GM12878 (cell line): ENCODE measurements at regions not wholly inside any gene's neighbourhood (a gene's known extent, or its start where the extent isn't known, plus 50 kb on each side); places are given as distances from the start of the nearest gene placed in this dataset.

Experiments
- ATAC-seq: fragments of 200-7000 bp; cut with Tn5 transposase; 3 replicates; pipeline ENCODE4 v1.9.1; 2020; ENCODE audit warnings: mild to moderate bottlenecking, moderate library complexity
- BruUV-seq: library from RNA; stranded (reverse); fragments of 400-500 nt; replicated peaks from 2 replicates; lab custom pipeline; 2021; lab: Mats Ljungman, UMichigan
- CTCF ChIA-PET: fragments of 300-600 bp; sonication (Branson Sonifier 250); formaldehyde crosslinking; extraction: SDS; loops from one replicate; lab custom pipeline; 2021; ENCODE audit warnings: inconsistent platforms; lab: Yijun Ruan, JAX
- POLR2A ChIA-PET: fragments of 350-600 bp; formaldehyde crosslinking; extraction: SDS; loops from one replicate; lab custom pipeline; 2021; ENCODE audit warnings: inconsistent platforms; lab: Charles Lee
- RAD21 ChIA-PET: fragments of 300-600 bp; sonication (Branson Sonifier 250); formaldehyde crosslinking; loops from one replicate; lab custom pipeline; 2023; ENCODE audit warnings: antibody characterized with exemption; ENCODE audit not compliant: unreplicated experiment; lab: Charles Lee
- SMC1A ChIA-PET: fragments of 300-600 bp; sonication (Branson Sonifier 250); formaldehyde crosslinking; loops from one replicate; lab custom pipeline; 2023; ENCODE audit not compliant: unreplicated experiment, uncharacterized antibody; lab: Charles Lee
- DNase-seq: peaks from one replicate; pipeline ENCODE4 v3.0.0-alpha.2; 2011; ENCODE audit warnings: low read depth, low spot score
- FAIRE-seq: peaks from 3 replicates; lab custom pipeline; 2011; peaks lifted over from hg19 to GRCh38; lab: Jason Lieb, UNC
- H2AFZ ChIP-seq: 2 replicates; pipeline ENCODE4 v1.6.0; 2011; ENCODE audit warnings: low read depth, low read length, control low read depth; ENCODE audit not compliant: control insufficient read depth
- H3K27ac ChIP-seq: 2 replicates; pipeline ENCODE4 v1.5.1; 2011; ENCODE audit warnings: control low read depth; ENCODE audit not compliant: control insufficient read depth, insufficient read depth
- H3K27me3 ChIP-seq, 2 experiments: replicated peaks in 1 of 2; 2 replicates each; pipeline versions ENCODE4 v1.6.0 to v1.6.1; 2011; ENCODE audit warnings: low read length in 1 of 2; ENCODE audit not compliant: control insufficient read depth in 2 of 2, insufficient read depth in 2 of 2
- H3K36me3 ChIP-seq, 2 experiments: 2 replicates each; pipeline ENCODE4 v1.5.1; 2011; ENCODE audit warnings: low read length in 1 of 2; ENCODE audit not compliant: control insufficient read depth in 2 of 2, insufficient read depth in 2 of 2
- H3K4me1 ChIP-seq: 2 replicates; pipeline ENCODE4 v1.6.1; 2011; ENCODE audit warnings: mild to moderate bottlenecking, low read length, moderate library complexity, mixed read lengths; ENCODE audit not compliant: control insufficient read depth, insufficient read depth
- H3K4me2 ChIP-seq: 2 replicates; pipeline ENCODE4 v1.6.0; 2011; ENCODE audit warnings: control low read depth; ENCODE audit not compliant: control insufficient read depth, insufficient read depth
- H3K4me3 ChIP-seq: fragments of 200-600 bp; sonication (generic); 2 replicates; pipeline ENCODE4 v1.5.1; 2016
- H3K79me2 ChIP-seq: 2 replicates; pipeline ENCODE4 v1.6.0; 2011; ENCODE audit warnings: low read length; ENCODE audit not compliant: control insufficient read depth, insufficient read depth
- H3K9ac ChIP-seq: 2 replicates; pipeline ENCODE4 v1.8.0; 2011; ENCODE audit warnings: low read length, control low read depth, mixed read lengths; ENCODE audit not compliant: control insufficient read depth, insufficient read depth
- H3K9me3 ChIP-seq: replicated peaks from 3 replicates; pipeline ENCODE4 v1.5.1; 2011; ENCODE audit warnings: mild to moderate bottlenecking, low read length; ENCODE audit not compliant: control insufficient read depth, insufficient read depth
- H4K20me1 ChIP-seq: 2 replicates; pipeline ENCODE4 v1.6.0; 2011; ENCODE audit not compliant: control insufficient read depth, insufficient read depth
- BCL3 ChIP-seq: IDR thresholded peaks from 2 replicates; pipeline ENCODE4 v1.6.1; 2011; ENCODE audit warnings: borderline replicate concordance, low read depth, mild to moderate bottlenecking, moderate library complexity, low read length; ENCODE audit not compliant: insufficient read depth, poor library complexity, severe bottlenecking
- BRCA1 ChIP-seq: IDR thresholded peaks from 2 replicates; pipeline ENCODE4 v1.6.1; 2011; ENCODE audit warnings: low read depth, low read length, improper control_type of control experiment
- EED ChIP-seq: sonication (generic); IDR thresholded peaks from 2 replicates; pipeline ENCODE4 v1.6.1; 2016; ENCODE audit warnings: antibody characterized with exemption, low read depth
- IRF3 ChIP-seq: fragments of 450-650 bp; IDR thresholded peaks from 2 replicates; pipeline ENCODE4 v1.6.1; 2014; ENCODE audit warnings: mild to moderate bottlenecking
- MTA3 ChIP-seq: IDR thresholded peaks from 2 replicates; pipeline ENCODE4 v1.6.1; 2012; ENCODE audit warnings: low read length, inconsistent platforms, borderline replicate concordance
- POLR2AphosphoS5 ChIP-seq: IDR thresholded peaks from 2 replicates; pipeline ENCODE4 v1.6.1; 2011; ENCODE audit warnings: mild to moderate bottlenecking, low read length, inconsistent platforms
- POU2F2 ChIP-seq: IDR thresholded peaks from 3 replicates; pipeline ENCODE4 v1.6.1; 2011; ENCODE audit warnings: low read depth, mild to moderate bottlenecking, low read length, borderline replicate concordance
- RELB ChIP-seq: fragments of 450-650 bp; IDR thresholded peaks from 2 replicates; pipeline ENCODE4 v1.6.1; 2017; ENCODE audit warnings: low read depth, mild to moderate bottlenecking, moderate library complexity
- SMAD1 ChIP-seq: fragments of 450-650 bp; IDR thresholded peaks from 2 replicates; pipeline ENCODE4 v1.6.1; 2018; ENCODE audit warnings: mild to moderate bottlenecking, low read depth; ENCODE audit not compliant: partially characterized antibody
- WGBS: methylation state at CpG from one replicate; pipeline ENCODE4 v1.1.6; 2016; ENCODE audit warnings: low lambda C conversion rate; ENCODE audit not compliant: insufficient replicate concordance, insufficient coverage; ENCODE audit errors: missing lambda C conversion rate; 5-methylcytosine and 5-hydroxymethylcytosine counted together
- in situ Hi-C: fragments of 300-500 bp; cut with MboI; formaldehyde crosslinking; loops from 9 replicates; pipeline ENCODE4 v1.14.3; 2018; ENCODE audit warnings: mixed read lengths
- intact Hi-C: fragments of 100-400 bp; cut with micrococcal nuclease; formaldehyde crosslinking; loops from one replicate; pipeline ENCODE4 v1.14.2; 2022; ENCODE audit not compliant: unreplicated experiment

GRCh38 chr21:36223451-36223850 lies 66.8 kb downstream of the DOP1B start:
- no peak overlapping the region for H3K4me2 ChIP-seq
- no peak for FAIRE-seq
- H3K27ac ChIP-seq, result no peak overlapping the region
- H3K36me3 ChIP-seq, result no peaks in the 10 kb centered on the region
- ChIA-PET CTCF (interaction anchor here (0.6 to 2.6 kb wide), 8 partner anchors 8 to 107 kb away, joined by 3 to 8 read pairs (median 3); no protein-coding TSS in a partner anchor), POLR2A (interaction anchor here (0.6 to 1.5 kb wide), 2 partner anchors 31 to 76 kb away, joined by 3 read pairs; no protein-coding TSS in a partner anchor), RAD21 (no interaction called here), SMC1A (interaction anchor here (0.6 to 1.5 kb wide), 4 partner anchors 19 to 121 kb away, joined by 3 to 4 read pairs (median 3); partner anchors contain the start of gene MORC3)
- no peaks in the 10 kb centered on the region for H3K79me2 ChIP-seq
- H4K20me1 ChIP-seq, result no peaks in the 10 kb centered on the region
- no peak overlapping the region for H3K4me3 ChIP-seq
- H3K9me3 ChIP-seq, result no peaks in the 10 kb centered on the region
- no TSS peak for BruUV-seq
- intact Hi-C loops, result no loop called here
- H3K27me3 ChIP-seq, result no peaks in the 10 kb centered on the region
- no peak for ATAC-seq
- no peak overlapping the region for H2AFZ ChIP-seq
- TF ChIP-seq SMAD1 (no peak), BCL3 (no peak), EED (no peak), IRF3 (no peak), POLR2AphosphoS5 (no peak), RELB (no peak), MTA3 (no peak), POU2F2 (no peak), BRCA1 (no peak)
- no peak for DNase-seq
- H3K9ac ChIP-seq, result no peak overlapping the region
- WGBS, result 97% methylated on average over 4 of the region's 4 CpGs
- no peaks in the 10 kb centered on the region for H3K4me1 ChIP-seq
- in situ Hi-C loops, result no loop called here
